ENCODE measurements at regions not wholly inside any gene's neighbourhood (a gene's known extent, or its start where the extent isn't known, plus 50 kb on each side); places are given as distances from the start of the nearest gene placed in this dataset.

DNA sequence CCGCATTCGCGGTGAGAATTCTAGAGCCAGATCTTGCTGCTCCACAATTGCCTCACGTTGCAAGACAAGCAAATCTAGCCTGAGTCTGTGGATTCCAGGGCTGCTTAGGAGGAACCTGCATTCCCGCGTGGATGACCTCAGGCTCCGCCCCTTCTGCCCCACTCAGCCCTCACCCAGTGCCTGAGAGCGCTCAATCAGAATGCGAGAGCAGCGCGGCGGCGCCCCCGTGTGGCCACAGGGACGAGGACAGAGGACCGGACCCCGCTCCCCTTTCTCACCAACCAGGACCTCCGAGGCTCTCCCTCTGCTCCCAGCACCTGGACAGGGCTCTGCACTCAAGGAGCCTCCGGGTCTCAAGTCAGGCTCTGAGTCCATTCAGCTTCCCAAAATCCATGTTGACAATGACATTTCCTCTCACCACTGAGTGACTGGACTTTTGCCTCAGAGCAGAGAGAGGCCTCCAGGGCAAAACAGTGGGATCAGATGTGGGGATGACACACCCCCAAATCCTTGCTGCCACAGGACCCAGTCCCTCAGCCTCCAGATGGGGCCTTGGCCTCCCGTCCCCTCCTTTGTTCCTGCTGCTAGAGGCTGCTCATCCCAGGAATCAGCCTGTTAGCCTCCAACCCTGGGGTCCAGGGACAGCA is 52.0 kb downstream of the RPP21 start:
- peak; percentile 77 for DNase-seq

- no peak for DNase-seq
These were observed 52.7 kb downstream of the RPP21 start for GRCh38 chr6:30397697-30398096.

DNA sequence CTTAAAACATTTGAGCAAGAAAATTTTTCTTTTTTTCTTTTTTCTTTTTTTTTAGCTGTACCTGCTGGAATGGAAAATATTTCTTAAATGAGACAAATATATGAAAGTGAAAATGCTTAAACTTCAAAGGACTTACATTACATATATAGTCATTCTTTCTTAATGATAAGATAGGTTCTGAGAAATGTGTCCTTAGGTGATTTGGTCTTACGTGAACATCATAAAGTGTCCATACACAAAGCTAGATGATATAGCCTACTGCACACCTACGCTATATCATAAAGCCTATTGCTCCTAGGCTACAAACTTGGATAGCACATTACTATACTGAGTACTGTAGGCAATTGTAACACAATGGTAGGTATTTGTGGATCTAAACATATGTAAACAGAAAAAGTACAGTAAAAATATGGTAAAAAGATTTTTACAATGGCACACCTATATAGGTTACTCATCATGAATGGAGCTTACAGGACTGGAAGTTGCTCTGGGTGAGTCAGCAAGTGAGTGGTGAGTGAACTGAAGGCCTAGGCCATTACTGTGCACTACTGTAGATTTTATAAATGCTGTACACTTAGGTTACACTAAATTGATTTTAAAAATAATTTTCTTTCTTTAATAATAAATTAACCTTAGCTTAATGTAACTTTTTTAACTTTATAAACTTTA is 54.6 kb downstream of the RPP21 start:
- no peak for DNase-seq

GRCh38 chr6:30405934-30406333 is 61.0 kb downstream of the RPP21 start:
- no peak for DNase-seq

GRCh38 chr6:30409184-30409583 is 64.2 kb downstream of the RPP21 start:
- DNase-seq = no peak

DNA sequence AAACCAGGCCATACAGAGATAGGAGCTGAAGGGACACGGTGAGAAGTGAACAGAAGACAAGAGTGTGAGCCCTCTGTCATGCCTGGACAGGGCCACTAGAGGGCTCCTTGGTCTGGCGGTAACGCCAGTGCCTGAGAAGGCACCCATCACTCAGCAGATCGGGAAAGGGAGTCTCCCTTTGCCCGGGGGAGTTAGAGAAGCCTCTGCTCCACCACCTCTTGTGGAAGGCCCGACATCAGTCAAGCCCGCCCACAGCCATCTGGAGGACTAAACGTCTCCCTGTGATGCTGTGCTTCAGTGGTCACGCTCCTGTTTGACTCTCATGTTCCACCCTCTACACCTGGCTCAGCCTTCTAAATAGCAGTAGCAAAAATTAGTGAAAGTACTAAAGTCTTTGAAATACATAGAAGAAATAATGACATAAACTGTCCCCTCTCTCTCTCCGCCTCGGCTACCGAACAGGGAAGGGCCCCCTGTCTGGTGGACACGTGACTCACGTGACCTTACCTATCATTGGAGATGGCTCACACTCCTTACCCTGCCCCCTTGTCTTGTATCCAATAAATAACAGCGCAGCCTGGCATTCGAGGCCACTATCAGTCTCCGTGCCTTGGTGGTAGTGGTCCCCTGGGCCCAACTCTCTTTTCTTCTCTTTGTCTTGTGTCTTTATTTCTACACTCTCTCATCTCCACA is 66.7 kb downstream of the RPP21 start:
- peak; percentile 57 for DNase-seq

DNA sequence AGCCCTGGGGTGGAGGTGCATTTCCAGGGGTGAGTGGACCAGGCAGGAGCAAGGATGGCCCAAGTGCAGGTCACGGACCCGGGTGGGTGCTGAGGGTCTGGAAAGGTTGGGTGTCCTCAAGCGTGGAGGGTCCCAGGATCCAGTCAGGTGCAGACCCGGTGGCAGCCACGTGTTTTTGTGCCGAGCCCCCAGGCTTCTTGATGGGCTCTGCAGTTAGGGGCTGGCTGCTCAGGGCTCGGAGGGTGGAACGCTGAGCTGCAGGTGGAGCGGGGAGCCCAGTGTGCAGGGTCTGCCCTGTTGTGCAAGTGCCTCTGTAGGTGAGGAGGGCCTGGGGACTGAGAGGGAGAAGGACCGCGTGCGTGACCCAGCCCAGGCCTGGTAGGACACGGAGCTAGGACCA is 70.9 kb upstream of the HLA-E start:
- DNase-seq = no peak

- no peak for DNase-seq
These were observed 64.8 kb upstream of the HLA-E start for GRCh38 chr6:30424549-30424948.

Measured in CD4-positive, alpha-beta T cell treated with Interferon gamma for 1 hour (primary cell).